ENCODE measurements at regions not wholly inside any gene's neighbourhood (a gene's known extent, or its start where the extent isn't known, plus 50 kb on each side); places are given as distances from the start of the nearest gene placed in this dataset.
"Not testable (repeated sequence)": the region's sequence is repeated elsewhere in the genome, so short reads cannot be mapped to it uniquely, and the experiment has no call there.

DNA sequence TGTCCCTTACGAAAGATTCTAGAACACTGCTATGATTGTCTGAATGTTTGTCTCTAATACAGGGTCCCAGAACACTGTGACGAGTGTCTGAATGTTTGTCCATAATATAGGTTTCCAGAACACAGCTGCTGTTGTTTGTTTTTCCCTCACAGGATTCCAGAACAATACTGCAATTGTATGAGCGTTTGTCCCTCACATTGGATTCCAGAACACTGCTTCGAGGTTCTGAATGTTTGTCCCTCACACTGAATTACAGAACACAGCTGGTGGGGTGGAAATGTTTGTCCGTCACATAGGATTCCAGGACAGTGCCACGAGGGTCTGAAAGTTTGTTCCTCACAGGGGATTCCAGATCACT is 199.0 kb downstream of the FOXD4L6 start:
- H3K27me3 Mint-ChIP-seq; H3K27ac Mint-ChIP-seq; intact Hi-C loops (cut with micrococcal nuclease); H3K4me1 Mint-ChIP-seq (ENCODE audit: low read depth); H3K36me3 Mint-ChIP-seq (ENCODE audit: low read depth); H3K4me3 Mint-ChIP-seq: not testable (repeated sequence)
- H3K9me3 Mint-ChIP-seq, result peaks cover 67% of the 10 kb centered on the region

DNA sequence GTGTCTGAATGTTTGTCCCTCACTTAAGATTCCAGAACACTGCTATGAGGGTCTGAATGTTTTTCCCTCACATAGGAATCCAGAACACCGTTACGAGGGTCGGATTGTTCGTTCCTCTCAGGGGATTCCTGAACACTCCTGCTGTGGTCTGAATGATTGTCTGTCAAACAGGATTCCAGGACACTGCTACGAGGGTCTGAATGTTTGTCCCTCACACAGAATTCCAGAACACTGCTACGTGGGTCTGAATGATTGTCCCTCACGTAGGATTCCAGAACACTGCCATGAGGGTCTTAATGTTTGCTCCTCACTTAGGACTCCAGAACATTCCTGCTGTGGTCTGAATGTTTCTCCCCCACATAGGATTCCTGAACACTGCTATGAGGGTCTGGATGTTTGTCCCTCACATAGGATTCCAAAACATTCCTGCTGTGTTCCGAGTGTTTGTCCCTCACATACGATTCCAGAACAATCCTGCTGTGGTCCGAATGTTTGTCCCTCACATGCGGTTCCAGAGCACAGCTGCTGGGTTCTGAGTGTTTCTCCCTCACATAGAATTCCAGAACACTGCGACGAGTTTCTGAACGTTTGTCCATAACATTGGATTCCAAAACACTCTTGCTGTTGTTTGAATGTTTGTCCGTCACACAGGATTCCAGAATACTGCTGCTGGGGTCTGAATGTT is 199.5 kb downstream of the FOXD4L6 start:
- Mint-ChIP-seq H3K36me3 (ENCODE audit: low read depth) (no peaks in the 10 kb centered on the region), H3K27me3 (no peaks in the 10 kb centered on the region), H3K9me3 (peaks cover 72% of the 10 kb centered on the region), H3K27ac (no peak overlapping the region), H3K4me1 (ENCODE audit: low read depth) (no peaks in the 10 kb centered on the region), H3K4me3 (no peak overlapping the region)
- intact Hi-C loops (cut with micrococcal nuclease), result no loop called here

DNA sequence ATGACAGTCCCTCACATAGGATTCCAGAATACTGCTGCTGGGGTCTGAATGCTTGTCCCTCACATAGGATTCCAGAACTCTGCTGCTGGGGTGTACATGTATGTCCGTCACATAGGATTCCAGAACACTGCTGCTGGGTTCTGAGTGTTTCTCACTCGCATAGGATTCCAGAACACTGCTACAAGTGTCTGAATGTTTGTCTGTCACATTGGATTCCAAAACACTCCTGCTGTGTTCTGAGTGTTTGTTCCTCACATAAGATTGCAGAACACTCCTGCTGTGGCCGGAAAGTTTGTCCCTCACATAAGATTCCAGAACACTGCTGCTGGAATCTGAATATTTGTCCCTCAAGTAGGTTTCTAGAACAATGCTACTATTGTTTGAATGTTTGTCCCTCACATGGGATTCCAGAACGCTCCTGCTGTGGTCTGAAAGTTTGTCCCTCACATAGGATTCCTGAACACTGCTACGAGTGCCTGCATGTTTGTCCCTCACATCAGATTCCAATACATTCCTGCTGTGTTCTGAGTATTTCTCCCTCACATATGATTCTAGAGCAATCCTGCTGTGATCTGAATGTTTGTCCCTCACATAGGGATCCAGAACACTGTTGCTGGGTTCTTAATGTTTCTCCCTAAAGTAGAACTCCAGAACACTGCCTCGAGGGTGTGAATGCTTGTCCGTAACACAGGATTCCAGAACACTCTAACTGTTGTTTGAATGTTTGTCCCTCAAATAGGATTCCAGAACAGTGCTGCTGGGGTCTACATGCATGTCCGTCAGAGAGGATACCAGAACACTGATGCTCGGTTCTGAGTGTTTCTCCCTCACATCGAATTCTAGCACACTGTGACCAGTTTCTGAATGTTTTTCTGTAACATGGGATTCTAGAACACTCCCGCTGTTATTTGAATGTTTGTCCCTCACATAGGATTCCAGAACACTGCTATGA is 200.4 kb downstream of the FOXD4L6 start:
- Mint-ChIP-seq H3K27me3 (no peaks in the 10 kb centered on the region), H3K9me3 (peaks cover 80% of the 10 kb centered on the region), H3K4me1 (ENCODE audit: low read depth) (no peaks in the 10 kb centered on the region), H3K36me3 (ENCODE audit: low read depth) (no peaks in the 10 kb centered on the region), H3K27ac (no peak overlapping the region), H3K4me3 (no peak overlapping the region)
- intact Hi-C loops (cut with micrococcal nuclease), result no loop called here

DNA sequence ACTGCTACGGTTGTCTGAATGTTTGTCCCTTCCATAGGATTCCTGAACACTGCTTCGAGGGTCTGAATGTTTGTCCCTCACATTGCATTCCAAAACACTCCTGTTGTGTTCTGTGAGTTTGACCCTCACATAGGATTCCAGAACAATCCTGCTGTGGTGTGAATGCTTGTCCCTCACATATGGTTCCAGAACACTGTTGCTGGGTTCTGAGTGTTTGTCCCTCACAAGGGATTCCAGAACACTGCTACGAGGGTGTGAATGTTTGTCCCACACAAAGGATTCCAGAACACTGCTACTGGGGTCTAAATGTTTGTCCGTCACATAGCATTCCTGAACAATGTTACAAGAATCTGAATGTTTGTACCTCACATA is 201.2 kb downstream of the FOXD4L6 start:
- H3K4me1 Mint-ChIP-seq (ENCODE audit: low read depth), result no peaks in the 10 kb centered on the region

DNA sequence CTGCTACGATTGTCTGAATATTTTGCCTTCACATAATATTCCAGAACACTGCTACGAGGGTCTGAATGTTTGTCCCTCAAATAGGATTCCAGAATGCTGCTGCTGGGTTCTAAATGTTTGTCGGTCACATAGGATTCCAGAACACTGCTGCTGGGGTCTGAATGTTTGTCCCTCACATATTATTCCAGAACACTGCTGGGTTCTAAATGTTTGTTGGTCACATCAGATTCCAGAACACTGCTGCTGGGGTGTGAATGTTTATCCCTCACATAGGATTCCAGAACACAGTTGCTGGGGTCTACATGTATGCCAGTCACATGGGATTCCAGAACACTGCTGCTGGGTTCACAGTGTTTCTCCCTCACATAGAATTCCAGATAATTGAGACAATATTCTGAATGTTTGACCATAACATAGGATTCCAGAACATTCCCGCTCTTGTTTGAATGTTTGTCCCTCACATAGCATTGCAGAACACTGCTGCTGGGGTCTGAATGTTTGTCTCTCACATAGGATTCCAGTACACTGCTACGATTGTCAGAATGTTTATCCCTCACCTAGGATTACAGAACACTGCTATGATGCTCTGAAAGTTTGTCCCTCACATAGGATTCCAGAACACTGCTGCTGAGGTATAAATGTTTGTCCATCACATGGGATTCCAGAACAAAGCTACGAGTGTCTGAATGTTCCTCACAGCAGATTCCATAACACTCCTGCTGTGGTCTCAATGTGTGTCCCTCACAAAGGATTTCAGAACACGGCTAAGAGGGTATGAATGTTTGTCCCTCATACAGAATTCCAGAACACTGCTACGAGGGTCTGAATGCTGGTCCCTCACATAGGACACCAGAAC is 201.8 kb downstream of the FOXD4L6 start:
- intact Hi-C loops (cut with micrococcal nuclease), result no loop called here
- no peaks in the 10 kb centered on the region for H3K27me3 Mint-ChIP-seq
- H3K9me3 Mint-ChIP-seq, result peaks cover 83% of the 10 kb centered on the region
- no peaks in the 10 kb centered on the region for H3K4me1 Mint-ChIP-seq (ENCODE audit: low read depth)
- no peaks in the 10 kb centered on the region for H3K36me3 Mint-ChIP-seq (ENCODE audit: low read depth)
- H3K4me3 Mint-ChIP-seq, result no peak overlapping the region
- no peak overlapping the region for H3K27ac Mint-ChIP-seq

More for the DNA sequence above, 201.2 kb downstream of the FOXD4L6 start:
- Mint-ChIP-seq H3K36me3 (ENCODE audit: low read depth) (no peaks in the 10 kb centered on the region), H3K27me3 (no peaks in the 10 kb centered on the region), H3K27ac (no peak overlapping the region), H3K9me3 (peaks cover 87% of the 10 kb centered on the region), H3K4me3 (no peak overlapping the region)
- intact Hi-C loops (cut with micrococcal nuclease), result no loop called here

DNA sequence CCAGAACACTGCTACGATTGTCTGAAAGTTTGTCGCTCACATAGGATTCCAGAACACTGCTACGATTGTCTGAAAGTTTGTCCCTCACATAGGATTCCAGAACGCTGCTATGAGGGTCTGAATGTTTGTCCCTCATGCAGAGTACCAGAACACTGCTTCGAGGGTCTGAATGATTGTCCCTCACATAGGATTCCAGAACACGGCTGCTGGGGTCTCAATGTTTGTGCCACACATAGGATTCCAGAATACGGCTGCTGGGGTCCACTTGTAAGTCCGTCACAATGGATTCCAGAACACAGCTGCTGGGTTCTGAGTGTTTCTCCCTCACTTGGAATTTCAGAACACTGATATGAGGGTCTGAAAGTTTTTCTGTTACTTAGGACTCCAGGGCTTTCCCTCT is 203.3 kb downstream of the FOXD4L6 start:
- no peaks in the 10 kb centered on the region for H3K27me3 Mint-ChIP-seq
- peaks cover 76% of the 10 kb centered on the region for H3K9me3 Mint-ChIP-seq
- no peaks in the 10 kb centered on the region for H3K4me1 Mint-ChIP-seq (ENCODE audit: low read depth)
- H3K27ac Mint-ChIP-seq, result no peak overlapping the region
- H3K36me3 Mint-ChIP-seq (ENCODE audit: low read depth), result no peaks in the 10 kb centered on the region
- no peak overlapping the region for H3K4me3 Mint-ChIP-seq
- intact Hi-C loops (cut with micrococcal nuclease), result no loop called here

DNA sequence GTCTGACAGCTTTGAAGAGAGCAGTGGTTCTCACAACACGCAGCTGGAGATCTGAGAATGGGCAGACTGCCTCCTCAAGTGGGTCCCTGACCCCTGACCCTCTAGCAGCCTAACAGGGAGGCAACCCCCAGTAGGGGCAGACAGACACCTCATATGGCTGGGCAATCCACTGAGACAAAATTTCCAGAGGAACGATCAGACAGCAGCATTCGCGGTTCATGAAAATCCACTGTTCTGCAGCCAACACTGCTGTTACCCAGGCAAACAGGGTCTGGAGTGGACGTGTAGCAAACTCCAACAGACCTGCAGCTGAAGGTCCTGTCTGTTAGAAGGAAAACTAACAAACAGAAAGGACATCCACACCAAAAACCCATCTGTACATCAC is 212.1 kb downstream of the FOXD4L6 start:
- H3K9me3 Mint-ChIP-seq, result peaks cover 87% of the 10 kb centered on the region

DNA sequence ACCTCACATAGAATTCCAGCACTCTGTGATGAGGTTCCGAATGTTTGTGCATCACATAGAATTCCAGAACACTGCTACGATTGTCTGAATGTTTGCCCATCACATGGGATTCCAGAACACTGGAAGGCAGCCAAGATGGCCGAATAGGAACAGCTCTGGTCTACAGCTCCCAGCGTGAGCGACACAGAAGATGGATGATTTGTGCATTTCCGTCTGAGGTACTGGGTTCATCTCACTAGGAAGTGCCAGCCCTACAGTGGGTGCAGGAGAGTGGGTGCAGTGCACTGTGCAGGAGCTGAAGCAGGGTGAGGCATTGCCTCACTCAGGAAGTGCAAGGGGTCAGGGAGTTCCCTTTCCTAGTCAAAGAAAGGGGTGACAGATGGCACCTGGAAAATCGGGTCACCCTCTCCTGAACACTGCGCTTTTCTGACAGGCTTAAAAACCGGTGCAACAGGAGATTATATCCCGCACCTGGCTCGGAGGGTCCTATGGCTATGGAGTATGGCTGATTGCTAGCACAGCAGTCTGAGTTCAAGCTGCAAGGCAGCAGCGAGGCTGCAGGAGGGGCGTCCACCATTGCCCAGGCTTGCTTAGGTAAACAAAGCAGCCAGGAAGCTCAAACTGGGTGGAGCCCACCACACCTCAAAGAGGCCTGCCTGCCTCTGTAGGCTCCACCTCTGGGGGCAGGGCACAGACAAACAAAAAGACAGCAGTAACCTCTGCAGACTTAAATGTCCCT is 212.7 kb downstream of the FOXD4L6 start:
- H3K4me1 Mint-ChIP-seq (ENCODE audit: low read depth); intact Hi-C loops (cut with micrococcal nuclease); H3K4me3 Mint-ChIP-seq; H3K27me3 Mint-ChIP-seq; H3K36me3 Mint-ChIP-seq (ENCODE audit: low read depth); H3K27ac Mint-ChIP-seq: not testable (repeated sequence)
- H3K9me3 Mint-ChIP-seq, result peaks cover 93% of the 10 kb centered on the region

More for the DNA sequence above, 212.1 kb downstream of the FOXD4L6 start:
- H3K36me3 Mint-ChIP-seq (ENCODE audit: low read depth); intact Hi-C loops (cut with micrococcal nuclease); H3K4me3 Mint-ChIP-seq; H3K27me3 Mint-ChIP-seq; H3K27ac Mint-ChIP-seq; H3K4me1 Mint-ChIP-seq (ENCODE audit: low read depth): not testable (repeated sequence)

DNA sequence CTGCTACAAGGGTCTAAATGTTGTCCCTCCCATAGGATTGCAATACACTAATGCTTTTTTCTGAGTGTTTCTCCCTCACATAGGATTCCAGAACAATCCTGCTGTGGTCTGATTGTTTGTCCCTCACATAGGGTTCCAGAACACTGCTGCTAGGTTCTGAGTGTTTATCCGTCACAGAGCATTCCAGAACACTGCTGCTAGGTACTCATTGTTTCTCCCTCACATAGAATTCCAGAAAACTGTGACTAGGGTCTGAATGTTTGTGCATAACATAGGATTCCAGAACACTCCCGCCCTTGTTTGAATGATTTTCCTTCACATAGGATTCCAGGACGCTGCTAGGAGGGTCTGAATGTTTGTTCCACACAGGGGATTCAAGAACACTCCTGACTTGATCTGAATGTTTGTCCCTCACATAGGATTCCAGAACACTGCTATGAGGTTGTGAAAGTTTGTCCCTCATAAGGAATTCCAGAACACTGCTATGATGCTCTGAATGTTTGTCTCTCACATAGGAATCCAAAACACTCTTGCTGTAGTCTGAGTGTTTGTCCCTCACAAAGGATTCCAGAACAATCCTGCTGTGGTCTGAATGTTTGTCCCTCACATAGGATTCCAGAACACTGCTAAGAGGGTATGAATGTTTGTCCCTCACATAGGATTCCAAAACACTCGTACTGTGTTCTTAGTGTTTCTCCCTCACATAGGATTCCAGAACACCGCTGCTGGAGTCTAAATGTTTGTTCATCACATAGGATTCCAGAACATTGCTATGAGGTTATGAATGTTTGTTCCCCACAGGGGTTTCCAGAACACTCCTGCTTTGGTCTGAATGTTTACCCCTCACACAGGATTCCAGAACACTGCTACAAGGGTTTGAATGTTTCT is 213.5 kb downstream of the FOXD4L6 start:
- no peaks in the 10 kb centered on the region for H3K27me3 Mint-ChIP-seq
- H3K36me3 Mint-ChIP-seq (ENCODE audit: low read depth), result no peaks in the 10 kb centered on the region
- H3K4me3 Mint-ChIP-seq, result no peak overlapping the region

DNA sequence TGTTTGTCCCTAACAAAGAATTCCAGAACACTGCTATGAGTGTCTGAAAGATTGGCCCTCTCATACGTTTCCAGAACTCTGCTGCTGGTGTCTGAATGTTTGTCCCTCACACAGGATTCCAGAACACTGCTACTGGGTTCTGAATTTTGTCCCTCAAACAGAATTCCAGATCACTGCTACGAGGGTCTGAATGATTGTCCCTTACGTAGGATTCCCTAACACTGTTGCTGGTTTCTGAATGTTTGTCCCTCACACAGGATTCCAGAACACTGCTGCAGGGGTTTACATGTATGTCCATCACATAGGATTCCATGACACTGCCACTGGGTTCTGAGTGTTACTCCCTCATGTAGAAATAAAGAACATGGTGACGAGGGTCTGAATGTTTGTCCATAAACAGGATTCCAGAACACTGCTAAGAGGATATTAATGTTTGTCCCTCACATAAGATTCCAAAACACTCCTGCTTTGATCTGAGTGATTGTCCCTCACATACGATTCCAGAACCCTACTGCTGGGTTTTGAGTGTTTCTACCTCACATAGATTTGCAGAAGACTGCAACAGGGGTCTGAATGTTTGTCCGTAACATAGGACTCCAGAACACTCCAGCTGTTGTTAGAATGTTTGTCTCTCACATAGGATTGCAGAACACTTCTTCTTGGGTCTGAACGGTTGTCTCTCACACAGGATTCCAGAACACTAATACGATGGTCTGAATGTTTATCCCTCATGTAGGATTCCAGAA is 214.4 kb downstream of the FOXD4L6 start:
- H3K27ac Mint-ChIP-seq, result no peak overlapping the region
- H3K4me3 Mint-ChIP-seq, result no peak overlapping the region
- peaks cover 99% of the 10 kb centered on the region for H3K9me3 Mint-ChIP-seq
- intact Hi-C loops (cut with micrococcal nuclease), result no loop called here
- no peaks in the 10 kb centered on the region for H3K36me3 Mint-ChIP-seq (ENCODE audit: low read depth)
- no peaks in the 10 kb centered on the region for H3K4me1 Mint-ChIP-seq (ENCODE audit: low read depth)
- H3K27me3 Mint-ChIP-seq, result no peaks in the 10 kb centered on the region

More for the DNA sequence above, 213.5 kb downstream of the FOXD4L6 start:
- Mint-ChIP-seq H3K4me1 (ENCODE audit: low read depth) (no peaks in the 10 kb centered on the region), H3K27ac (no peak overlapping the region), H3K9me3 (peaks cover 99% of the 10 kb centered on the region)
- intact Hi-C loops (cut with micrococcal nuclease), result no loop called here

DNA sequence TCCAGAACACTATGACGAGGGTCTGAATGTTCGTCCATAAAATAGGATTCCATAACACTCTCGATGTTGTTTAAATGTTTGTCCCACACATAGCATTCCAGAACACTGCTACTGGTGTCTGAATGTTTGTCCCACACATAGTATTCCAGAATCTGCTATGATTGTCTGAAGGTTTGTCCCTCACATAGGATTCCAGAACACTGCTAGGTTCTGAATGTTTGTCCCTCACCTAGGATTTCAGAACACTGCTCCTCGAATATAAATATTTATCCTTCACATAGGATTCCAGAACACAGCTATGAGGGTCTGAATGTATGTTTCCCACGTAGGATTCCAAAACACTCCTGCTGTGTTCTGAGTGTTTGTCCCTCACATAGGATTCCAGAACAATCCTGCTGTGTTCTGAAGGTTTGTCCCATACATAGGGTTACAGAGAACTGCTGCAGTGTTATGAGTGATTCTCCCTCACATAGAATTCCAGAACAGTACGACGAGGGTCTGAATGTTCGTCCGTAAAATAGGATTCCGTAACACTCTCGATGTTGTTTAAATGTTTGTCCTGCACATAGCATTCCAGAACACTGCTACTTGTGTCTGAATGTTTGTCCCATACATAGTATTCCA is 215.3 kb downstream of the FOXD4L6 start:
- H3K9me3 Mint-ChIP-seq, result peaks cover 99% of the 10 kb centered on the region
- intact Hi-C loops (cut with micrococcal nuclease), result no loop called here
- H3K4me3 Mint-ChIP-seq, result no peak overlapping the region
- no peak overlapping the region for H3K27ac Mint-ChIP-seq
- no peaks in the 10 kb centered on the region for H3K36me3 Mint-ChIP-seq (ENCODE audit: low read depth)
- H3K4me1 Mint-ChIP-seq (ENCODE audit: low read depth), result no peaks in the 10 kb centered on the region
- no peaks in the 10 kb centered on the region for H3K27me3 Mint-ChIP-seq

DNA sequence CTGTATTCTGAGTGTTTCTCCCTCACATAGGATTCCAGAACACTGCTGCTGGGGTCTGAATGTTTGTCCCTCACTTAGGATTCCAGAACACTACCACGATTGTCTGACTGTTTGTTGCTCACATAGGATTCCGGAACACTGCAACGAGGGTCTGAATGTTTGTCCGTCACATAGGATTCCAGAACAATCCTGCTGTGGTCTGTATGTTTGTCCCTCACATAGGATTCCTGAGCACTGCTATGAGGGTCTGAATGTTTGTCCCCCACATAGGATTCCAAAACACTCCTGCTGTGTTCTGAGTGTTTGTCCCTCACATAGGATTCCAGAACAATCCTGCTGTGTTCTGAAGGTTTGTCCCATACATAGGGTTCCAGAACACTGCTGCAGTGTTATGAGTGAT is 215.8 kb downstream of the FOXD4L6 start:
- H3K4me1 Mint-ChIP-seq (ENCODE audit: low read depth); H3K36me3 Mint-ChIP-seq (ENCODE audit: low read depth); intact Hi-C loops (cut with micrococcal nuclease); H3K27me3 Mint-ChIP-seq; H3K27ac Mint-ChIP-seq; H3K4me3 Mint-ChIP-seq: not testable (repeated sequence)
- H3K9me3 Mint-ChIP-seq, result peaks cover 99% of the 10 kb centered on the region

All from dendritic cell treated with granulocyte-macrophage colony-stimulating factor and Interleukin-4, amounts not matched to agents 40 ng/mL and 50 ng/mL, for 4 days (primary cell).